Right lobe of liver (tissue), 6 donors: ENCODE measurements at regions not wholly inside any gene's neighbourhood (a gene's known extent, or its start where the extent isn't known, plus 50 kb on each side); places are given as distances from the start of the nearest gene placed in this dataset.

Experiments
- ATAC-seq, 4 donors: fragments of 200-7000 bp; cut with Tn5 transposase; one replicate each; pipeline ENCODE4 v1.9.1; 2020; ENCODE audit warnings: mild to moderate bottlenecking in 4 of 4, moderate library complexity in 4 of 4
- DNase-seq, 3 donors: peaks; one replicate each; pipeline ENCODE4 v3.0.0-alpha.2; 2020
- H3K27ac ChIP-seq, 3 donors: fragments of 200-600 bp; one replicate each; pipeline ENCODE4 v1.8.0; 2022
- H3K27me3 ChIP-seq, 2 donors: fragments of 200-600 bp; one replicate each; pipeline ENCODE4 v1.8.0; 2022
- H3K36me3 ChIP-seq, 4 donors: fragments of 200-600 bp; sonication (generic) in 1 of 4; one replicate each; pipeline versions ENCODE4 v1.5.1 to v1.8.0; 2017 to 2022; ENCODE audit warnings: control low read depth in 1 of 4
- H3K4me1 ChIP-seq, 4 donors: fragments of 200-600 bp; sonication (generic) in 1 of 4; one replicate each; pipeline versions ENCODE4 v1.5.1 to v1.8.0; 2017 to 2022; ENCODE audit warnings: control low read depth in 1 of 4
- H3K4me3 ChIP-seq, 3 donors: fragments of 200-600 bp; one replicate each; pipeline ENCODE4 v1.8.0; 2022
- H3K9me3 ChIP-seq, 4 donors: fragments of 200-600 bp; sonication (generic) in 1 of 4; one replicate each; pipeline versions ENCODE4 v1.5.1 to v1.8.0; 2017 to 2022; ENCODE audit warnings: control low read depth in 1 of 4
- POLR2A ChIP-seq: fragments of 450-650 bp; IDR thresholded peaks from one replicate; pipeline ENCODE4 v1.6.1; 2017; ENCODE audit warnings: antibody characterized with exemption, mild to moderate bottlenecking
- WGBS: methylation state at CpG from one replicate; pipeline ENCODE4 v1.1.6; 2018; ENCODE audit warnings: low coverage, low lambda C conversion rate; ENCODE audit not compliant: insufficient coverage; ENCODE audit errors: missing lambda C conversion rate; 5-methylcytosine and 5-hydroxymethylcytosine counted together
- intact Hi-C, 2 donors: fragments of 100-400 bp; cut with DNase I; formaldehyde crosslinking; loops; one replicate each; pipeline versions ENCODE4 v1.11.2 to v1.14.1; 2022
- TF ChIP-seq, protein P1 (sequence below), 4 donors: fragments of 200-600 bp in 3 of 4; fragments of 450-650 bp in 1 of 4; IDR thresholded peaks; one replicate each; pipeline versions ENCODE4 v1.5.1 to v1.8.0; 2016 to 2022; ENCODE audit warnings: antibody characterized with exemption in 4 of 4, mild to moderate bottlenecking in 2 of 4
- donor health status: DM: no; HTN: yes; CAD: no.
- donor health status: DM: no; HTN: no; CAD: no.
- donor health status: DM: no; HTN: no; CAD: no.
- donor health status: DM: no; HTN: yes; CAD: no.
- donor health status: DM: no; HTN: yes; CAD: no.

DNA sequence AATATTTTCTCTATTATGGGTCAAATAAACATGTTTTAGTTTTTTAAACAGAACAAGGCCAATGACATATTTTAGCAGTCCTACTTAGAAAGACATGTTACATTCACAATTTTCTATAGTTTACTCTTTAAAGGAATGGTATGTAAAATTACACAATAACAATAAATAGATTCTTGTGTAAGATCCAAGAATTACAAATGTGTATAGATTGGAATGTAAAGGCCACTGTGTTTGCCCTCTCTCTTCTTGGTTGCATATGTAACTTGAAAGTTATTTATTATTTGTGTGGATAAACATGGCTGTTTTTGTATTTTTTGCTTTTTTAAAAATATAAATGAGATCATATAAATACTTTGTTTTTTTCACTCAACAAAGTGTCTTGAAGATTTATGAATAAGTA lies 979.3 kb upstream of the CELF2 start:
- no peak overlapping the region for H3K27ac ChIP-seq
- DNase-seq (no peak), ATAC-seq (no peak)
- no peaks in the 10 kb centered on the region for H3K27me3 ChIP-seq
- TF ChIP-seq, protein P1, sequence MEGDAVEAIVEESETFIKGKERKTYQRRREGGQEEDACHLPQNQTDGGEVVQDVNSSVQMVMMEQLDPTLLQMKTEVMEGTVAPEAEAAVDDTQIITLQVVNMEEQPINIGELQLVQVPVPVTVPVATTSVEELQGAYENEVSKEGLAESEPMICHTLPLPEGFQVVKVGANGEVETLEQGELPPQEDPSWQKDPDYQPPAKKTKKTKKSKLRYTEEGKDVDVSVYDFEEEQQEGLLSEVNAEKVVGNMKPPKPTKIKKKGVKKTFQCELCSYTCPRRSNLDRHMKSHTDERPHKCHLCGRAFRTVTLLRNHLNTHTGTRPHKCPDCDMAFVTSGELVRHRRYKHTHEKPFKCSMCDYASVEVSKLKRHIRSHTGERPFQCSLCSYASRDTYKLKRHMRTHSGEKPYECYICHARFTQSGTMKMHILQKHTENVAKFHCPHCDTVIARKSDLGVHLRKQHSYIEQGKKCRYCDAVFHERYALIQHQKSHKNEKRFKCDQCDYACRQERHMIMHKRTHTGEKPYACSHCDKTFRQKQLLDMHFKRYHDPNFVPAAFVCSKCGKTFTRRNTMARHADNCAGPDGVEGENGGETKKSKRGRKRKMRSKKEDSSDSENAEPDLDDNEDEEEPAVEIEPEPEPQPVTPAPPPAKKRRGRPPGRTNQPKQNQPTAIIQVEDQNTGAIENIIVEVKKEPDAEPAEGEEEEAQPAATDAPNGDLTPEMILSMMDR (IDR thresholded peaks at IDR 0.05): no peak
- no peaks in the 10 kb centered on the region for H3K4me1 ChIP-seq
- H3K36me3 ChIP-seq: no peaks in the 10 kb centered on the region
- no peak overlapping the region for H3K4me3 ChIP-seq
- no peaks in the 10 kb centered on the region for H3K9me3 ChIP-seq
- intact Hi-C loops: no loop called here

DNA sequence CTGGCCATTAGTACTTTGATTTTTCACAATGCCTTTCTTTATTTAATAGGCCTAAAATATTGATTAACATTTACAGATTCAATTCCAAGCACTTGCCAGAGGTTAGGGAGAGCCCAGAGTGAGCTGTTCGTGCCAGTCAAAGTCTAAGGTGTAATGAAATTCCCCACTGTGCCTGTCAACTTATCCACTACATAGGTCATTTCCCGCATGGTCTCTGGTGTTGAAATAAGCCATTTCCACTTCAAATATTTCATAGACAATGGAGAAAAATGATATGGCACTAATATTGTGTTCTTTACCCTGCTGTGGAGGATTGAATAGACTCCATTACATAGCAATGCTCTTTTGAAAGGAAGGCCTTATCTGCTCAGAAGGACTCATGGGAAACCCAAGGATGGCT lies 978.1 kb upstream of the CELF2 start:
- H3K36me3 ChIP-seq: no peaks in the 10 kb centered on the region
- no peak for DNase-seq
- TF ChIP-seq, protein P1 (IDR thresholded peaks at IDR 0.05): no peak
- no peak for TF ChIP-seq POLR2A
- no peak overlapping the region for H3K27ac ChIP-seq
- no peaks in the 10 kb centered on the region for H3K27me3 ChIP-seq
- intact Hi-C loops: no loop called here
- no peak overlapping the region for H3K4me3 ChIP-seq
- 59% methylated on average over 2 of the region's 2 CpGs for WGBS
- no peak for ATAC-seq
- H3K9me3 ChIP-seq: no peaks in the 10 kb centered on the region
- no peaks in the 10 kb centered on the region for H3K4me1 ChIP-seq

DNA sequence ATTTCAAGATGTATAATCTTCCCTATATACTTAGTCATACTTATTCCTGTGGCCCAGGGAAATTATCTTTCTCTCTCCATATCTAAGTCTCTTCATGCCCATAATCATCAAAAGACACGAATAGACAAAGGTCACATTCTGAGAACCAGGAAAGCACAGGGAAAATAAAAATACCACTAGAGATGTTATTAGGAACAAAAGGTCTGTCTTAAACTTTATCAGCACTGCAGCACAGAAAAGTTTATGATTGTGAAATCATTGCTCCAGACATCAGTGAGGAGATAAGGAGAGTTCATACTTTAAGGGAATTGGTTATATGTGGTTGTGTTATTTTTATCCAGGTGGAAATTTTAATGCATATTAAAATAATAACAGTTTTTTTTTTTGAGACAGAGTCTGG lies 974.6 kb upstream of the CELF2 start:
- DNase-seq (no peak), ATAC-seq (no peak)
- H3K36me3 ChIP-seq: no peaks in the 10 kb centered on the region
- no peaks in the 10 kb centered on the region for H3K4me1 ChIP-seq
- H3K27me3 ChIP-seq: no peaks in the 10 kb centered on the region
- WGBS: 0% methylated on average over 1 of the region's 1 CpG
- intact Hi-C loops: no loop called here
- no peaks in the 10 kb centered on the region for H3K9me3 ChIP-seq
- H3K27ac ChIP-seq: no peak overlapping the region
- TF ChIP-seq, protein P1 (IDR thresholded peaks at IDR 0.05): no peak
- TF ChIP-seq POLR2A: no peak
- no peak overlapping the region for H3K4me3 ChIP-seq

DNA sequence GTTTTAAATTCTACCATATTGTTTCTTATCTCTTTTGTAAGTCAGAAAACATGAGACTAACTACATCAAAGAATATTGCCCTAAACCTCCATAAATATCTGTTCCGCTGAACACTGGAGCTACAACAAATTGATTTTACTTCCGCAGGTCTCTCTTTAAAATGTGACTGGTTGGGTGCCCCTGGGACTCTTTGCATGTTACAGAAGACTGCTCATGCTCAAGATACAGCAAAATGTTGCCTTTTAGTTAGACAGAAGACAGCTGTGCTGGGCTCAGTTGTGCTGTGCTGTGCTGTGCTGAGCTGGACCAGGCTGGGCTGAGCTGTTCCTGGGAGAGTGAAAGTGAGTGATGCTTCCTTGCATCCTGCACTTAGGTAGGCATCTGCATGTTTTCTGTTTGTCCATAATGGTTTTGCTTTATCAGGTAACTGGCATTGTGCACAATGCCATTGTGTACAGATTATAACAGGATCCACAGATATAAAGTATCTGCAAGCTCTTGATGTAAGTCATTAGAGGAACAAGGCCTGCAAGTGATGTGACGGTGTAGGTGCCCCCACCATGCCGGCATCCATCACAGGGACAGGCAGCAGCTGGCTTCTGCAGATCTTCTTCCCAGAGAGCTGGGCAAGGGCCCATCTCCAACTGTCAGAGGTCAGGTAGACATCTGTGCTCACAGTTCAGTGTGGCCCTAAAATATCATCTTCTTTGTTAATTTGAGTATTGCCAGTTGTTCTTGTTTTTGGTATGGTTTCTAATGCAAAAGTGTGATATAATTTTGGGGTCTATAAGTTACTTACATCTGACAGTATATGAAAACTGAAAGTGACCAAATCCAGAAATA lies 972.5 kb upstream of the CELF2 start:
- TF ChIP-seq, protein P1 (IDR thresholded peaks at IDR 0.05): no peak
- TF ChIP-seq POLR2A: no peak
- ATAC-seq: no peak
- H3K36me3 ChIP-seq: no peaks in the 10 kb centered on the region
- H3K27ac ChIP-seq: no peak overlapping the region
- H3K4me3 ChIP-seq: no peak overlapping the region
- intact Hi-C loops: no loop called here
- H3K4me1 ChIP-seq: no peaks in the 10 kb centered on the region
- H3K9me3 ChIP-seq: no peaks in the 10 kb centered on the region
- WGBS: 65% methylated on average over 4 of the region's 4 CpGs
- no peaks in the 10 kb centered on the region for H3K27me3 ChIP-seq
- no peak for DNase-seq

DNA sequence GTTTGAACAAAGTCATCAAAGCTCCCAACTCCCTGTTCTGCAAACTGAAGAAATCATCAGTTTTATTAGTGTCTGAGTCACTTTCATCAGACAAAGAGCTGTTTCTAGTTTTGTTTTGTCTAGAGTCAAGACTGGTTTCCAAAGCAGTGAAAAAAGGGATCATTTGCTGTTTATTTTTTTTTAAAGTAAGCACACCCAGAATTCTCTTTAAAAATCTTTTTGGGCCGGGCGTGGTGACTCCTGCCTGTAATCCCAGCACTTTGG lies 972.0 kb upstream of the CELF2 start:
- H3K36me3 ChIP-seq: no peaks in the 10 kb centered on the region
- ATAC-seq (no peak), DNase-seq (no peak)
- intact Hi-C loops: no loop called here
- H3K27ac ChIP-seq: no peak overlapping the region
- H3K27me3 ChIP-seq: no peaks in the 10 kb centered on the region
- H3K9me3 ChIP-seq: no peaks in the 10 kb centered on the region
- TF ChIP-seq POLR2A: no peak
- TF ChIP-seq, protein P1 (IDR thresholded peaks at IDR 0.05): no peak
- WGBS: 51% methylated on average over 2 of the region's 2 CpGs
- H3K4me3 ChIP-seq: no peak overlapping the region
- H3K4me1 ChIP-seq: no peaks in the 10 kb centered on the region
